ENCODE measurements at regions not wholly inside any gene's neighbourhood (a gene's known extent, or its start where the extent isn't known, plus 50 kb on each side); places are given as distances from the start of the nearest gene placed in this dataset.

DNA sequence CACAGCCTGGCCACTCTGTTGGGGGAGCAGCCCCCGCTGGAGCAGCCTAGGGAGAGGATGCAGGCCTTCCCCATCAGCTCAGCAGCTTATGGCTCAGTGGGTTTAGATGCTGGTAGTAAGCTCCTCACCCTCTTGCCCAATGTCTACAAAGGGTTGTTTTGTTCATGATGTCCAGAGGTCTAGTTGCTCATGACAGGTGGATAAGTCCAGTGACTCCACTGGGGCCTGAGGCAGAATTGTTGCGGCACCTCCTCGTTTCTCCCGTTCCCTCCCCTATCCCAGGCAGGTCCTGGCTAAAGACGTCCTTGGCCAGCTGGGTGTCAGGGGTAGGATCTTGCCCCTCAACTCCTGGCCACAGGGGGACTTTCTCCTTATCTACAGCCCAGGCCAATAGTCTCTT, 233.5 kb upstream of the B3GAT1 start:
- no peak overlapping the region for H3K27ac ChIP-seq
- no peaks in the 10 kb centered on the region for H3K27me3 ChIP-seq
- H3K4me3 ChIP-seq, result no peak overlapping the region
- no peaks in the 10 kb centered on the region for H3K4me1 ChIP-seq (replicated peaks in 1 of 2)
- no peaks in the 10 kb centered on the region for H3K36me3 ChIP-seq (replicated peaks in 1 of 2)
- no peak for TF ChIP-seq POLR2A (IDR thresholded peaks at IDR 0.05)
- TF ChIP-seq, protein P1, sequence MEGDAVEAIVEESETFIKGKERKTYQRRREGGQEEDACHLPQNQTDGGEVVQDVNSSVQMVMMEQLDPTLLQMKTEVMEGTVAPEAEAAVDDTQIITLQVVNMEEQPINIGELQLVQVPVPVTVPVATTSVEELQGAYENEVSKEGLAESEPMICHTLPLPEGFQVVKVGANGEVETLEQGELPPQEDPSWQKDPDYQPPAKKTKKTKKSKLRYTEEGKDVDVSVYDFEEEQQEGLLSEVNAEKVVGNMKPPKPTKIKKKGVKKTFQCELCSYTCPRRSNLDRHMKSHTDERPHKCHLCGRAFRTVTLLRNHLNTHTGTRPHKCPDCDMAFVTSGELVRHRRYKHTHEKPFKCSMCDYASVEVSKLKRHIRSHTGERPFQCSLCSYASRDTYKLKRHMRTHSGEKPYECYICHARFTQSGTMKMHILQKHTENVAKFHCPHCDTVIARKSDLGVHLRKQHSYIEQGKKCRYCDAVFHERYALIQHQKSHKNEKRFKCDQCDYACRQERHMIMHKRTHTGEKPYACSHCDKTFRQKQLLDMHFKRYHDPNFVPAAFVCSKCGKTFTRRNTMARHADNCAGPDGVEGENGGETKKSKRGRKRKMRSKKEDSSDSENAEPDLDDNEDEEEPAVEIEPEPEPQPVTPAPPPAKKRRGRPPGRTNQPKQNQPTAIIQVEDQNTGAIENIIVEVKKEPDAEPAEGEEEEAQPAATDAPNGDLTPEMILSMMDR (IDR thresholded peaks at IDR 0.05), result no peak
- no peaks in the 10 kb centered on the region for H3K9me3 ChIP-seq (replicated peaks in 1 of 3)
- WGBS, 4 donors, result 75 to 83% (median 81%) methylated on average over 5 of the region's 5 CpGs
- intact Hi-C loops (cut with DNase I), result no loop called here
- peak in 1 of 7 donors; percentile 4 for DNase-seq

DNA sequence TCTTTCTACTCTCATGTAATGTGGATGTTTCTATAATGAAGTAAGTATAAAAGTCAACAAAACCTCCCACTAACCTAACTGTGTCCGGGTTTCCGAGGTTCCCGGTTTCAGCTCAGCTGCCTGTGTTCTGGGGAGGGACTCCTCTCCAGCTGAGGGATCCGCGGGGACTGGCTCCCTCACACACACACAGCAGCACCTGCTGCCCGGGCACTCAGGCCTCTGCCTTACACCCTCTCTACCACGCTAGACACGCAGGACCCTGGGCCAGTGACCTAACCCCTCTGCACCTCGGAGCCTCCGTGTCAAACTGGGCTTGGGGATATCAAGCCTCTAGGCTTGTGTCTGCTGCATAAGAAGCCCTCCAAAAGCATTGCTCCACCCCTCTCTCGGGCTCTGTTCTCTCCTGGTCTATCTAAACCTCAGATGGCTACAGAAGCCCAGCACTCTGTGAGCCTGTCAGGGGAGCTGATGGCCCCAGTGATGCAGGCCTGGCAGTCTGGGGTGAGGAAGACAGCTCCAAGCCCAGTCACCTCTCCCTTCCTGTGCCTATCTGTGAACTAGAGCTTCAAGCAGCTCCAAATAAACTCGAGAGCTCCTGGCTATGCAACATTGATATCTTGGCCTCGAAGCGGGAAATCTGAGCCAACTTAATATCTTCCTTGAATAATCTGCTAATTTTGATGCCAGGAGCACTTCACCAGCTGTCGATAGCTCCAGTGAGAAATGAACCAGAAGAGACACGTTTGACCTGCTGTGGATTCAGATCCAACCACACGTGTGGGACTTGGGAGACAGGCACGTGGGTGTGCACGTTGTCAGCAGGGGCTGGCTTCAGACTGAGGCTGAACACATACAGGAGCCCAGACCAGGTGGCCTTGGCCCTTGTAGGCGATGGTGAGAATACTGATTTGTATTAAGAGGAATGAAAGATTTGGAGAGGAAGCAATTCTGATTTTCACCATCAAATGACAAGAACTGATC, 232.7 kb upstream of the B3GAT1 start:
- intact Hi-C loops (cut with DNase I), result no loop called here
- no peaks in the 10 kb centered on the region for H3K27me3 ChIP-seq
- DNase-seq, result peak in 1 of 7 donors; percentile 45

DNA sequence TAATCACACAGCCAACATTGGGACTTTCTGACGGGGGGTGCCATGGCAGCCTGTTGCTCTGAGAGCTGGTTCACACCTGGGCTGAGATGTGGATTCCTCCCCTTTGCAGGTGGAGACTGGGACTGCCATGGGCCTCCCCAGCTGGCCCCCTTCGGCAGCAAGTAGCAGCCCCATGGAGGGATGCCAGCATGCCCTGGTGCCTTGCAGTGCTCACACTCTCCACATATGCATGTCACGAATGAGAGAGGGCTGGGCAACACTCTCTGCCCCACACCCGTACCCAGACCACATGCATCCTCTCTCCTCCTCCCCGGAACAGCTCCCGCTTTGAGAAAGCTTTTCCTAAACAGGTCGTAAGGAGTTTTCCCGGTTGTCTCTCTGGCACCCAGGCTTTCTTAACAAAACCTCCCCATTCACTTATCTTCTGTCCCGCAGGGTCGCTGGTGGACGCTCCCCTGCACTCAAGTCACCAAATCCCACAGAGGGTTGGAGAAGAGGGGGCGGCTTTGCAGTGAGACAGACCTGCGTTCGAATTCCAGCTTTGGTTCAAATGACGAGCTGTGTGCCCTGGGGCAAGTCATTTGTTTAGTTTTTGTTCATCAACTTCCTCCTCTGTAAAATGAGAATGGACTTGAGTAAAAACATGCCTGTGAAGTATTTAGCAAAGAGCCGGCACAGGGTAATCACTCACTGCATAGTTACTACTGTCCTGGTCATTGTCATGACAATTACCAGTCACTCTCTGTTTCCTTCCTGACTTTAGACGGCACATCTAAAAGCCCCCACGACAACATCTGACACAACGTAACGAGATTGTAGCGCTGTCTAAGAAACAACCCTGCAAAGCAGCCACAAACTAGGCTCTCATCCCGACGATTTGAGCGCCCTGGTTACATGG, 231.3 kb upstream of the B3GAT1 start:
- WGBS, 4 donors, result 49 to 63% (median 54%) methylated on average over 24 of the region's 24 CpGs
- H3K4me1 ChIP-seq (replicated peaks in 1 of 2), result no peaks in the 10 kb centered on the region
- TF ChIP-seq, protein P1 (IDR thresholded peaks at IDR 0.05), result no peak
- TF ChIP-seq POLR2A (IDR thresholded peaks at IDR 0.05), result no peak
- DNase-seq, result peak in 1 of 7 donors; percentile 23
- H3K27me3 ChIP-seq, result no peaks in the 10 kb centered on the region
- no peaks in the 10 kb centered on the region for H3K36me3 ChIP-seq (replicated peaks in 1 of 2)
- no peak overlapping the region for H3K4me3 ChIP-seq
- H3K9me3 ChIP-seq (replicated peaks in 1 of 3), result no peaks in the 10 kb centered on the region
- intact Hi-C loops (cut with DNase I), result no loop called here
- H3K27ac ChIP-seq, result no peak overlapping the region

More for the DNA sequence above, 232.7 kb upstream of the B3GAT1 start:
- Histone ChIP-seq H3K27ac (no peak overlapping the region), H3K9me3 (replicated peaks in 1 of 3) (no peaks in the 10 kb centered on the region), H3K4me1 (replicated peaks in 1 of 2) (no peaks in the 10 kb centered on the region), H3K4me3 (no peak overlapping the region), H3K36me3 (replicated peaks in 1 of 2) (no peaks in the 10 kb centered on the region)
- WGBS, 4 donors, result 54 to 73% (median 58%) methylated on average over 16 to 20 of the region's 20 CpGs
- TF ChIP-seq, protein P1 (IDR thresholded peaks at IDR 0.05), result no peak
- TF ChIP-seq POLR2A (IDR thresholded peaks at IDR 0.05), result no peak

DNA sequence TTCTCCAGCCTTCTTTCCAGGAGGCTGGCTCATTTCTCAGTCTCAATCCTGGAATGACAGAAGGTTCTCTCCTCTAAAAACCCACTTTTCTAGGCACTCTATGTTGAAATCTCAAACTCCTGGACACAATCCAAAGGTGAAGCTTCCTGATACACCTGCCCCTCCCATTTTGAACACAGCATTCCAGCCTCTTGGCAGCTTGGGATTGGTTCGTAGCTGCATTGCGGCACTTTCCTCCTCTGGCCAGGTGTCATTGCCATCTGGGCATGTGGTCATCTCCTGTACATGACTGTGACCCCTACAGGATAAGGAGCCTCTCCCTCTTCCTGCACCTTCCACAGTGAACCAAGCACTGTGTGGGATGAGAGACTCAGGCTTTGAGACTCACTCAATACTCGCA, 230.2 kb upstream of the B3GAT1 start:
- Histone ChIP-seq H3K27me3 (no peaks in the 10 kb centered on the region), H3K27ac (no peak overlapping the region), H3K4me1 (replicated peaks in 1 of 2) (no peaks in the 10 kb centered on the region), H3K4me3 (no peak overlapping the region), H3K36me3 (replicated peaks in 1 of 2) (no peaks in the 10 kb centered on the region), H3K9me3 (replicated peaks in 1 of 3) (no peaks in the 10 kb centered on the region)
- DNase-seq, result peak in 1 of 7 donors; percentile 37
- intact Hi-C loops (cut with DNase I), result no loop called here
- TF ChIP-seq POLR2A (IDR thresholded peaks at IDR 0.05), result no peak
- TF ChIP-seq, protein P1 (IDR thresholded peaks at IDR 0.05), result no peak
- 76 to 86% (median 79%) methylated on average over 3 of the region's 3 CpGs for WGBS, 4 donors

Data from adrenal gland (tissue), 9 donors.